Adrenal gland (tissue), 9 donors: ENCODE measurements at regions not wholly inside any gene's neighbourhood (a gene's known extent, or its start where the extent isn't known, plus 50 kb on each side); places are given as distances from the start of the nearest gene placed in this dataset.
"Not testable (repeated sequence)": the region's sequence is repeated elsewhere in the genome, so short reads cannot be mapped to it uniquely, and the experiment has no call there.

ENCODE experiments used
- DNase-seq, 7 donors: peaks; one replicate each; pipeline ENCODE4 v3.0.0-alpha.2; 2019 to 2020
- H3K27ac ChIP-seq, 5 donors: fragments of 200-600 bp; sonication (generic) in 4 of 5; 1 replicate in 3 of 5; 2 replicates in 2 of 5; pipeline versions ENCODE4 v1.5.1 to v1.8.0; 2016 to 2020; ENCODE audit warnings: mild to moderate bottlenecking in 1 of 5
- H3K27me3 ChIP-seq: fragments of 200-600 bp; 2 replicates; pipeline ENCODE4 v1.8.0; 2021
- H3K36me3 ChIP-seq, 2 donors: fragments of 200-600 bp; replicated peaks in 1 of 2; 1 replicate in 1 of 2; 2 replicates in 1 of 2; pipeline versions ENCODE4 v1.5.1 to v1.8.0; 2018 to 2022
- H3K4me1 ChIP-seq, 2 donors: fragments of 200-600 bp; replicated peaks in 1 of 2; 1 replicate in 1 of 2; 2 replicates in 1 of 2; pipeline versions ENCODE4 v1.5.1 to v1.8.0; 2018 to 2021
- H3K4me3 ChIP-seq, 4 donors: fragments of 200-600 bp; sonication (generic) in 3 of 4; one replicate each; pipeline ENCODE4 v1.5.1; 2016 to 2018
- H3K9me3 ChIP-seq, 3 donors: fragments of 200-600 bp; sonication (generic) in 1 of 3; replicated peaks in 1 of 3; 1 replicate in 2 of 3; 2 replicates in 1 of 3; pipeline versions ENCODE4 v1.5.1 to v1.8.0; 2016 to 2021
- POLR2A ChIP-seq, 2 donors: fragments of 450-650 bp; IDR thresholded peaks; one replicate each; pipeline ENCODE4 v1.6.1; 2017; ENCODE audit warnings: antibody characterized with exemption in 2 of 2, mild to moderate bottlenecking in 2 of 2, moderate library complexity in 1 of 2
- WGBS, 4 donors: extraction: QIAGEN DNeasy Blood & Tissue Kit in 2 of 4; methylation state at CpG; one replicate each; pipeline versions ENCODE4 v1.1.5 to v1.1.7; 2013 to 2017; 5-methylcytosine and 5-hydroxymethylcytosine counted together
- intact Hi-C, 2 donors: fragments of 100-400 bp; cut with DNase I; formaldehyde crosslinking; loops; one replicate each; pipeline versions ENCODE4 v1.14.1 to v1.15.0; 2022 to 2023
- TF ChIP-seq, protein P1 (sequence below), 6 experiments: fragments of 450-650 bp in 4 of 6; fragments of 200-600 bp in 2 of 6; sonication (generic) in 1 of 6; IDR thresholded peaks; 1 replicate in 5 of 6; 2 replicates in 1 of 6; pipeline versions ENCODE4 v1.5.1 to v1.8.0; 2016 to 2021; ENCODE audit warnings: antibody characterized with exemption in 6 of 6, mild to moderate bottlenecking in 2 of 6, moderate library complexity in 1 of 6
- donor health status: healthy with polysubstance abuse.
- donor health status: Bipolar disorder and iron deficiency.
- donor health status: DM: yes; HTN: yes; CAD: no.
- donor health status: DM: no; HTN: no; CAD: no.
- donor health status: DM: no; HTN: no; CAD: no.

DNA sequence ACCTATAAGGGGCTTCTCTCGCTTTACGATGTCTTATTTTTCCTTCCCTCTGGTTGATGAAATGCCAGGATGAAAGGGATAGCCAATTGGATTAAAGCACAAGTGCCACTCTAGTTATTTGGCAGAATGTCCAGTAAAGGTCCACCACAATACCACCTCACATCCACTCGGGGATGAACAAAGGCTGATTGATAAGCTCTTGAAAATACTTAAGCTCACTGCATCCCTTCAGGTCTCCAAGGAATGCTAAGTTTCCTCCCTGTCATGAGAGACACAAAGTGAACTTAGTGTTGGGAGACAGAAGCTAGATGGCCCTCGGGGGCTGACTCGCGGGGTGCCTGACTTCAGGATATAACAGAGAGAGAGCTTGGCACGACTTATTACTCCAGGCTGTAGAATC is 185.9 kb upstream of the ZNF644 start:
- DNase-seq, H3K27ac ChIP-seq, intact Hi-C loops, H3K27me3 ChIP-seq, H3K36me3 ChIP-seq, H3K9me3 ChIP-seq, H3K4me1 ChIP-seq, H3K4me3 ChIP-seq: not testable (repeated sequence)
- WGBS, 4 donors: 70 to 84% (median 79%) methylated on average over 7 of the region's 7 CpGs

DNA sequence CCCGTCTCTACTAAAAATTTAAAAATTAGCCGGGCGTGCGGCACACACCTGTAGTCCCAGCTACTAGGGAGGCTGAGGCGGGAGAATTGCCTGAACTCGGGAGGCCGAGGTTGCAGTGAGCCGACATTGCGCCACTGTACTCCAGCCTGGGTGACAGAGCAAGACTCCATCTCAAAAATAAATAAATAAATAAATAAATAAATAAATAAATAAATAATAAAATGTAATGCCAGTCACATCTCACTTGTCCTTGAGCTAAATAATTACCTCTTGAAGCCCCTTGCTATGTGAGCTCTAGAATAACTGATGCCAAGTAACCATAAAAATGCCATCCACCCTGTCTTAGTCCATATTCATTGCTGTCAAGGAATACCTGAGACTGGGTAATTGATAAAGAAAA is 182.3 kb upstream of the ZNF644 start:
- H3K4me3 ChIP-seq, H3K27me3 ChIP-seq, H3K27ac ChIP-seq, H3K36me3 ChIP-seq, intact Hi-C loops, H3K9me3 ChIP-seq, DNase-seq, H3K4me1 ChIP-seq: not testable (repeated sequence)
- 94 to 98% (median 96%) methylated on average over 9 of the region's 9 CpGs for WGBS, 4 donors

DNA sequence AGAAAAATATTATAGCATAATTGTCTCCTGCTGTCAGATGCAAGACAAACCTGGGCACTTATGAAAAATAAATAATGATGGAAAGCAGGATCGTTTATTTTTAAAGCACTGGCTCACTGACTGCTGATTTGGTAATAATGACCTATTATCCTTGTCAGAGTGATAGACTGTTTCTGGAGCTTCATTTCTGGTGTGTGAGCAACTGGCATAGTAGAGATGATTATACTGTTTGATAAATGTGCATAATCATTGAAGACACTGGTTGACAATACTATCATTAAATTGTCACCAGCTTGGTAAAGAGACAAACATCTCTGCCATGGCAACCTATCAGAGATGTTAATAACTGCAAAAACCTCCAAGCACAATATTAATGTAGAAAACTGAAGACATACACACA is 179.9 kb upstream of the ZNF644 start:
- intact Hi-C loops: no loop called here
- TF ChIP-seq, protein P1, sequence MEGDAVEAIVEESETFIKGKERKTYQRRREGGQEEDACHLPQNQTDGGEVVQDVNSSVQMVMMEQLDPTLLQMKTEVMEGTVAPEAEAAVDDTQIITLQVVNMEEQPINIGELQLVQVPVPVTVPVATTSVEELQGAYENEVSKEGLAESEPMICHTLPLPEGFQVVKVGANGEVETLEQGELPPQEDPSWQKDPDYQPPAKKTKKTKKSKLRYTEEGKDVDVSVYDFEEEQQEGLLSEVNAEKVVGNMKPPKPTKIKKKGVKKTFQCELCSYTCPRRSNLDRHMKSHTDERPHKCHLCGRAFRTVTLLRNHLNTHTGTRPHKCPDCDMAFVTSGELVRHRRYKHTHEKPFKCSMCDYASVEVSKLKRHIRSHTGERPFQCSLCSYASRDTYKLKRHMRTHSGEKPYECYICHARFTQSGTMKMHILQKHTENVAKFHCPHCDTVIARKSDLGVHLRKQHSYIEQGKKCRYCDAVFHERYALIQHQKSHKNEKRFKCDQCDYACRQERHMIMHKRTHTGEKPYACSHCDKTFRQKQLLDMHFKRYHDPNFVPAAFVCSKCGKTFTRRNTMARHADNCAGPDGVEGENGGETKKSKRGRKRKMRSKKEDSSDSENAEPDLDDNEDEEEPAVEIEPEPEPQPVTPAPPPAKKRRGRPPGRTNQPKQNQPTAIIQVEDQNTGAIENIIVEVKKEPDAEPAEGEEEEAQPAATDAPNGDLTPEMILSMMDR (IDR thresholded peaks at IDR 0.05): no peak
- no peak for TF ChIP-seq POLR2A (IDR thresholded peaks at IDR 0.05)
- WGBS, 4 donors: 48 to 65% (median 59%) methylated on average over 1 of the region's 1 CpG
- Histone ChIP-seq H3K36me3 (no peaks in the 10 kb centered on the region), H3K27me3 (no peaks in the 10 kb centered on the region), H3K4me3 (no peak overlapping the region), H3K27ac (no peak overlapping the region), H3K9me3 (no peaks in the 10 kb centered on the region), H3K4me1 (no peaks in the 10 kb centered on the region)
- no peak for DNase-seq

DNA sequence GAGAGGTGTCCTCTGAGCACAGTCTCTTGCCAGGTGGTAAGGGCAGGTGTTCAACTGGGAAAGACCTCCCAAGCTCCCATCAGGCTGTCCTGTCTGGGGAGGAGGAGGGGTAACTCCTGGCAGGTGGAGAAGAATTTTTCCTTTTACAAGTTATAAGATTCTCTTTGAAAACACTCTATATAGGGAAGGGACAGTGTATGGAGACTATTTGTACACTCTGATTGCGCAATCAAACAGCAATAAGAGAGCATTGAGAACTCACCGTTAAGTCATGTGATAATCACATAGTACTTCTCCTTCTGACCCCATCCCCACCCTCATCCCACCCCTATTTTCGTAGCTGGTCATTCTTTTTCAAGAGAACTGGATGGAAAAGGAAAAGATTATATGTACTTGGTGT is 179.3 kb upstream of the ZNF644 start:
- no peak overlapping the region for H3K4me3 ChIP-seq
- intact Hi-C loops: no loop called here
- H3K27me3 ChIP-seq: no peaks in the 10 kb centered on the region
- TF ChIP-seq POLR2A (IDR thresholded peaks at IDR 0.05): no peak
- TF ChIP-seq, protein P1 (IDR thresholded peaks at IDR 0.05): no peak
- H3K27ac ChIP-seq: no peak overlapping the region
- no peaks in the 10 kb centered on the region for H3K9me3 ChIP-seq
- 56 to 63% (median 59%) methylated on average over 3 of the region's 3 CpGs for WGBS, 4 donors
- H3K36me3 ChIP-seq: no peaks in the 10 kb centered on the region
- no peaks in the 10 kb centered on the region for H3K4me1 ChIP-seq
- DNase-seq: no peak

DNA sequence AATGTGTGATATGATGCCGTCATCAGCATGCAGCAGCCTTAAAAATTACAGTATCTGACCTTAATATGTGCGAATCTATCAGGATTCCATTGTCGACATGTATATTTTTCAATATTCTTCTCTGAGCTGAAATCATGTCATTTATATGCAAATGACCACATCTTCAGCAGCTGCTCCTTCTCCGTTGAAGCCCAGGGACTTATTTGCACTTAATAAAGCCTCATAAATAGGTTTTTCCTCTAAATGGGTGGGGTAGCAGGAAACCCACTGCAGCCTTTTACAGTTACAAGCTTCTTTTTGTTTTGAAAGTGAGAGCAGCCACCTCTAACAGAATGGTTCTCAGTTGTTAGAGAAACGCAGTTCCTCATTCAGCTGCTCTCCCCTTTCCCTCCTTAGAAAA is 178.8 kb upstream of the ZNF644 start:
- TF ChIP-seq, protein P1 (IDR thresholded peaks at IDR 0.05): no peak
- TF ChIP-seq POLR2A (IDR thresholded peaks at IDR 0.05): no peak
- H3K4me3 ChIP-seq: no peak overlapping the region
- H3K4me1 ChIP-seq: no peaks in the 10 kb centered on the region
- H3K27me3 ChIP-seq: no peaks in the 10 kb centered on the region
- 60 to 65% (median 62%) methylated on average over 5 of the region's 5 CpGs for WGBS, 4 donors
- intact Hi-C loops: no loop called here
- no peaks in the 10 kb centered on the region for H3K36me3 ChIP-seq
- DNase-seq: no peak
- H3K27ac ChIP-seq: no peak overlapping the region
- H3K9me3 ChIP-seq: no peaks in the 10 kb centered on the region
